Colonic mucosa (tissue), 4 donors: ENCODE measurements at regions not wholly inside any gene's neighbourhood (a gene's known extent, or its start where the extent isn't known, plus 50 kb on each side); places are given as distances from the start of the nearest gene placed in this dataset.

Source experiments
- DNase-seq: peaks from one replicate; pipeline ENCODE4 v3.0.0-alpha.2; 2020
- H3K27ac ChIP-seq: fragments of 200-600 bp; one replicate; pipeline ENCODE4 v1.8.0; 2021
- H3K27me3 ChIP-seq: fragments of 200-600 bp; one replicate; pipeline ENCODE4 v1.8.0; 2021
- H3K36me3 ChIP-seq: fragments of 200-600 bp; one replicate; pipeline ENCODE4 v1.8.0; 2021
- H3K4me1 ChIP-seq: fragments of 200-600 bp; one replicate; pipeline ENCODE4 v1.8.0; 2021; ENCODE audit warnings: mild to moderate bottlenecking
- H3K4me3 ChIP-seq: fragments of 200-600 bp; one replicate; pipeline ENCODE4 v1.8.0; 2021
- H3K9ac ChIP-seq, 2 donors: one replicate each; pipeline ENCODE4 v1.7.0; 2013; ENCODE audit warnings: control low read depth in 2 of 2, low read depth in 2 of 2, low read length in 2 of 2
- H3K9me3 ChIP-seq: fragments of 200-600 bp; one replicate; pipeline ENCODE4 v1.8.0; 2021
- CTCF ChIP-seq: fragments of 200-600 bp; IDR thresholded peaks from one replicate; pipeline ENCODE4 v1.8.0; 2022; ENCODE audit warnings: antibody characterized with exemption, mild to moderate bottlenecking
- intact Hi-C: fragments of 100-400 bp; cut with DNase I; formaldehyde crosslinking; loops from one replicate; pipeline ENCODE4 v1.14.1; 2022
- donor health status: healthy.
- donor health status: DM: no; HTN: no; CAD: no.
- donor health status: DM: no; HTN: no; CAD: no.

- Histone ChIP-seq H3K9me3 (no peaks in the 10 kb centered on the region), H3K9ac (no peak overlapping the region), H3K27me3 (no peaks in the 10 kb centered on the region), H3K36me3 (no peaks in the 10 kb centered on the region), H3K4me3 (no peak overlapping the region), H3K27ac (no peak overlapping the region), H3K4me1 (no peaks in the 10 kb centered on the region)
- intact Hi-C loops, result no loop called here
- no peak for DNase-seq
- TF ChIP-seq CTCF, result no peak
Observed at GRCh38 chr1:195054217-195054687, 1554.0 kb downstream of the KCNT2 start.

- no peaks in the 10 kb centered on the region for H3K4me1 ChIP-seq
- no peaks in the 10 kb centered on the region for H3K27me3 ChIP-seq
- H3K27ac ChIP-seq, result no peak overlapping the region
- no peaks in the 10 kb centered on the region for H3K36me3 ChIP-seq
- no peak overlapping the region for H3K9ac ChIP-seq
- TF ChIP-seq CTCF, result no peak
- H3K4me3 ChIP-seq, result no peak overlapping the region
- DNase-seq, result no peak
- H3K9me3 ChIP-seq, result no peaks in the 10 kb centered on the region
- intact Hi-C loops, result no loop called here
Observed at GRCh38 chr1:195053478-195053877, 1554.8 kb downstream of the KCNT2 start.

GRCh38 chr1:195047772-195048171, 1560.5 kb downstream of the KCNT2 start:
- no peaks in the 10 kb centered on the region for H3K36me3 ChIP-seq
- H3K27me3 ChIP-seq, result no peaks in the 10 kb centered on the region
- no peak for DNase-seq
- no peaks in the 10 kb centered on the region for H3K4me1 ChIP-seq
- H3K4me3 ChIP-seq, result no peak overlapping the region
- TF ChIP-seq CTCF, result no peak
- H3K27ac ChIP-seq, result no peak overlapping the region
- intact Hi-C loops, result no loop called here
- H3K9me3 ChIP-seq, result no peaks in the 10 kb centered on the region
- H3K9ac ChIP-seq, result no peak overlapping the region

GRCh38 chr1:195045072-195045471, 1563.2 kb downstream of the KCNT2 start:
- intact Hi-C loops, result no loop called here
- H3K4me3 ChIP-seq, result no peak overlapping the region

GRCh38 chr1:195030793-195031192, 1577.4 kb downstream of the KCNT2 start:
- intact Hi-C loops, result no loop called here
- H3K9ac ChIP-seq, result no peak overlapping the region
- no peaks in the 10 kb centered on the region for H3K9me3 ChIP-seq
- DNase-seq, result no peak
- no peaks in the 10 kb centered on the region for H3K4me1 ChIP-seq
- TF ChIP-seq CTCF, result no peak
- no peaks in the 10 kb centered on the region for H3K27me3 ChIP-seq
- H3K36me3 ChIP-seq, result no peaks in the 10 kb centered on the region
- no peak overlapping the region for H3K27ac ChIP-seq
- no peak overlapping the region for H3K4me3 ChIP-seq

More at GRCh38 chr1:195045072-195045471, 1563.2 kb downstream of the KCNT2 start:
- Histone ChIP-seq H3K9ac (no peak overlapping the region), H3K4me1 (no peaks in the 10 kb centered on the region), H3K27me3 (no peaks in the 10 kb centered on the region), H3K9me3 (no peaks in the 10 kb centered on the region), H3K27ac (no peak overlapping the region), H3K36me3 (no peaks in the 10 kb centered on the region)
- DNase-seq, result no peak
- no peak for TF ChIP-seq CTCF

- Histone ChIP-seq H3K27ac (no peak overlapping the region), H3K9ac (no peak overlapping the region), H3K27me3 (no peaks in the 10 kb centered on the region), H3K4me3 (no peak overlapping the region), H3K36me3 (no peaks in the 10 kb centered on the region), H3K9me3 (no peaks in the 10 kb centered on the region), H3K4me1 (no peaks in the 10 kb centered on the region)
- intact Hi-C loops, result no loop called here
- no peak for DNase-seq
- no peak for TF ChIP-seq CTCF
Observed at GRCh38 chr1:195026792-195027191, 1581.4 kb downstream of the KCNT2 start.
